ENCODE measurements at regions not wholly inside any gene's neighbourhood (a gene's known extent, or its start where the extent isn't known, plus 50 kb on each side); places are given as distances from the start of the nearest gene placed in this dataset.

- no peak for TF ChIP-seq POLR2AphosphoS5 (IDR thresholded peaks at IDR 0.05)
- TF ChIP-seq CTCF (IDR thresholded peaks at IDR 0.05): peak; percentile 32 to 51 (median 43)
These were observed 348.5 kb downstream of the MID1IP1 start for GRCh38 chrX:39149761-39150160.
